ENCODE measurements at regions not wholly inside any gene's neighbourhood (a gene's known extent, or its start where the extent isn't known, plus 50 kb on each side); places are given as distances from the start of the nearest gene placed in this dataset.
"Not testable (repeated sequence)": the region's sequence is repeated elsewhere in the genome, so short reads cannot be mapped to it uniquely, and the experiment has no call there.

DNA sequence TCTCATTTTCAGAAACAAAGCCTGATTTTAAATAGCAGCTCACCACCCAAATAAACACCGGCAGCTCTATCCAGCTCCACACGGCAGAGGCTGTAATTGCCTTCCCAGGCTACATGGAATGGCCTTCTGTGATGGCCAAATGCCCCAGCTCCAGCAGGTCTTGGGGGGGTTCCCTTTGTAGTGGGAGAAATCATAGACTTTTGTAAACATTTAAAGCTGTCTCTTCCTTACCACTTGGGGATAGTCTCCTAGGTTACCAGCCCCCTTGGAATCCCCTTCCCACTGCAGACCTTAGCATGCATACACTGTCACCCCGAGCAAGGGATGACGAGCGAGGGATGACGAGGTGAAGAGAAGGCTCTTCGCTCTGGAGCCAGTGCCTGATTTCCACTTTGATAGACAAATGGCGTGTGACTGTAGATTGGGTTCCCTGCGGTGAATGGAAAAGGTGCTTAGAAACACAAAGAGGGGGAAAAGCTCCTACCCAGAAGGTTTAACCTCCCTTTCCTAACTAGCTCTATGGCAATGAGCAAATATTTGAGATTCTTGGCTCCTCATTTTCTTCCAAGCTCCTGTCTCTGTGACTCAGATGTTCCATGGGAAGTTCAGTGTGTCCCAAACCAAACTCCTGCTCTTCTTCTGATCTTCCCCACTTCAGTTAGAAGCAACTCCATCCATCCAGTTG is 108.0 kb upstream of the CADM1 start:
- Histone ChIP-seq H3K4me1 (ENCODE audit: control insufficient read depth, extremely low read depth, insufficient read depth, low read length) (peaks cover 2% of the 10 kb centered on the region), H3K4me2 (ENCODE audit: extremely low read depth, insufficient read depth, low read length) (no peak overlapping the region), H4K20me1 (ENCODE audit: control insufficient read depth, extremely low read depth, insufficient read depth, low read length) (no peaks in the 10 kb centered on the region), H3K9ac (ENCODE audit: insufficient read depth, low read length) (no peak overlapping the region), H3K9me3 (ENCODE audit: control insufficient read depth, insufficient read depth, low read depth, low read length) (no peaks in the 10 kb centered on the region), H2AFZ (ENCODE audit: low read length) (no peak overlapping the region), H3K27me3 (ENCODE audit: control insufficient read depth, insufficient read depth, low read length) (peaks cover 5% of the 10 kb centered on the region), H3K4me3 (replicated peaks in 1 of 4; ENCODE audit: control extremely low read depth in 1 of 4, insufficient read depth in 1 of 4, low read depth in 3 of 4, low read length in 4 of 4) (no peak overlapping the region), H3K27ac (ENCODE audit: insufficient read depth, low read length) (no peak overlapping the region), H3K79me2 (ENCODE audit: control insufficient read depth, insufficient read depth, low read length) (no peaks in the 10 kb centered on the region), H3K36me3 (ENCODE audit: control insufficient read depth, insufficient read depth, low read length) (no peaks in the 10 kb centered on the region)
- TF ChIP-seq, protein P1, sequence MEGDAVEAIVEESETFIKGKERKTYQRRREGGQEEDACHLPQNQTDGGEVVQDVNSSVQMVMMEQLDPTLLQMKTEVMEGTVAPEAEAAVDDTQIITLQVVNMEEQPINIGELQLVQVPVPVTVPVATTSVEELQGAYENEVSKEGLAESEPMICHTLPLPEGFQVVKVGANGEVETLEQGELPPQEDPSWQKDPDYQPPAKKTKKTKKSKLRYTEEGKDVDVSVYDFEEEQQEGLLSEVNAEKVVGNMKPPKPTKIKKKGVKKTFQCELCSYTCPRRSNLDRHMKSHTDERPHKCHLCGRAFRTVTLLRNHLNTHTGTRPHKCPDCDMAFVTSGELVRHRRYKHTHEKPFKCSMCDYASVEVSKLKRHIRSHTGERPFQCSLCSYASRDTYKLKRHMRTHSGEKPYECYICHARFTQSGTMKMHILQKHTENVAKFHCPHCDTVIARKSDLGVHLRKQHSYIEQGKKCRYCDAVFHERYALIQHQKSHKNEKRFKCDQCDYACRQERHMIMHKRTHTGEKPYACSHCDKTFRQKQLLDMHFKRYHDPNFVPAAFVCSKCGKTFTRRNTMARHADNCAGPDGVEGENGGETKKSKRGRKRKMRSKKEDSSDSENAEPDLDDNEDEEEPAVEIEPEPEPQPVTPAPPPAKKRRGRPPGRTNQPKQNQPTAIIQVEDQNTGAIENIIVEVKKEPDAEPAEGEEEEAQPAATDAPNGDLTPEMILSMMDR (conservative IDR thresholded peaks at IDR 0.05 in 1 of 2, IDR thresholded peaks at IDR 0.05 in 1 of 2; ENCODE audit: low read depth in 1 of 2, low read length in 2 of 2), result no peak
- TF ChIP-seq EZH2 (IDR thresholded peaks at IDR 0.05; ENCODE audit: low read length, missing control alignments), result no peak
- peak; percentile 19 to 83 for DNase-seq (ENCODE audit: low read depth in 2 of 2)

DNA sequence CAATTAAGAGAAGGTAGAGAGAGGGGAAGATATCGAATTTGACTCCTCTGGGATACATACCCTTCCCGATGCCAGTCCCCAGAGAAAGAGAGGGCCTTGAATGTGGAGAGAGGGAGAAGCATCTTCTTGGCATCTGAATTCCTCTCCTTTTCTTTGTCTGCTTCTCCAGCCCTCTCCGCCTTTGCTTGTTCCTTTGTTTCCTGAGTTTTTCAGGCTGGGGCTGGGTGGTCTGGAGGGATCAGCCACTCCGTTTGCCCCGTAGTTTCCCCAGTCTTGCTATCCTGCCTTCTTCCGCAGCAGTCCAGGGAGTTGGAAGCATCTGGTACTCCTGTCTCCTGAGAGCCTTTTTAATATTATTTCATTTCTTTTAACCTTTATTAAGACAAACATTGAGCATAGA is 107.1 kb upstream of the CADM1 start:
- Histone ChIP-seq H3K4me1 (ENCODE audit: control insufficient read depth, extremely low read depth, insufficient read depth, low read length) (peaks cover 2% of the 10 kb centered on the region), H3K27ac (ENCODE audit: insufficient read depth, low read length) (no peak overlapping the region), H3K9ac (ENCODE audit: insufficient read depth, low read length) (no peak overlapping the region), H4K20me1 (ENCODE audit: control insufficient read depth, extremely low read depth, insufficient read depth, low read length) (no peaks in the 10 kb centered on the region), H3K79me2 (ENCODE audit: control insufficient read depth, insufficient read depth, low read length) (no peaks in the 10 kb centered on the region), H3K9me3 (ENCODE audit: control insufficient read depth, insufficient read depth, low read depth, low read length) (no peaks in the 10 kb centered on the region), H3K4me3 (replicated peaks in 1 of 4; ENCODE audit: control extremely low read depth in 1 of 4, insufficient read depth in 1 of 4, low read depth in 3 of 4, low read length in 4 of 4) (no peak overlapping the region), H3K27me3 (ENCODE audit: control insufficient read depth, insufficient read depth, low read length) (peaks cover 7% of the 10 kb centered on the region), H3K4me2 (ENCODE audit: extremely low read depth, insufficient read depth, low read length) (no peak overlapping the region), H2AFZ (ENCODE audit: low read length) (no peak overlapping the region), H3K36me3 (ENCODE audit: control insufficient read depth, insufficient read depth, low read length) (no peaks in the 10 kb centered on the region)
- TF ChIP-seq, protein P1 (conservative IDR thresholded peaks at IDR 0.05 in 1 of 2, IDR thresholded peaks at IDR 0.05 in 1 of 2; ENCODE audit: low read depth in 1 of 2, low read length in 2 of 2), result no peak
- TF ChIP-seq EZH2 (IDR thresholded peaks at IDR 0.05; ENCODE audit: low read length, missing control alignments), result no peak
- DNase-seq (ENCODE audit: low read depth in 2 of 2), result no peak

DNA sequence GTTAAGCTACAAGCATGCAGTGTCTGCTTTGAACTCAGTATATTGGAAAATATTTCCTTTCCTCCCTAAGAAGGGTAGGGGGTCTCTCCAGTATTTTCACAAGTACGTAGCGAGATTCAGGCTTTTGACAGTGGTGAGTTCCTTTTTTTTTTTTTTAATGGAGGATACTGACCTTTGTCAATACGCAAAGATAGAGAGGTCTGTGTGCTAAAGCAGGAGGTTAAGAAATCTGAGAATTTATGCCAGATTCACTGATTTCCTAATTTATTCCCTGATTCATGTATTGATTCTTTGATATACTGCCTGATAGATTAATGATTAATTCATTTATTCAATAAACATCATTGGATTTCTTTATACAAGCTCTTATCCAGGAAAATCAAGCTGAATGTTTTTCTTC is 106.7 kb upstream of the CADM1 start:
- no peak for DNase-seq (ENCODE audit: low read depth in 2 of 2)
- Histone ChIP-seq H4K20me1 (ENCODE audit: control insufficient read depth, extremely low read depth, insufficient read depth, low read length) (no peaks in the 10 kb centered on the region), H3K27me3 (ENCODE audit: control insufficient read depth, insufficient read depth, low read length) (peaks cover 7% of the 10 kb centered on the region), H3K79me2 (ENCODE audit: control insufficient read depth, insufficient read depth, low read length) (no peaks in the 10 kb centered on the region), H3K27ac (ENCODE audit: insufficient read depth, low read length) (no peak overlapping the region), H3K9ac (ENCODE audit: insufficient read depth, low read length) (no peak overlapping the region), H3K4me2 (ENCODE audit: extremely low read depth, insufficient read depth, low read length) (no peak overlapping the region), H3K4me1 (ENCODE audit: control insufficient read depth, extremely low read depth, insufficient read depth, low read length) (peaks cover 2% of the 10 kb centered on the region), H3K9me3 (ENCODE audit: control insufficient read depth, insufficient read depth, low read depth, low read length) (no peaks in the 10 kb centered on the region), H3K36me3 (ENCODE audit: control insufficient read depth, insufficient read depth, low read length) (no peaks in the 10 kb centered on the region), H2AFZ (ENCODE audit: low read length) (no peak overlapping the region), H3K4me3 (replicated peaks in 1 of 4; ENCODE audit: control extremely low read depth in 1 of 4, insufficient read depth in 1 of 4, low read depth in 3 of 4, low read length in 4 of 4) (no peak overlapping the region)
- no peak for TF ChIP-seq EZH2 (IDR thresholded peaks at IDR 0.05; ENCODE audit: low read length, missing control alignments)
- TF ChIP-seq, protein P1 (conservative IDR thresholded peaks at IDR 0.05 in 1 of 2, IDR thresholded peaks at IDR 0.05 in 1 of 2; ENCODE audit: low read depth in 1 of 2, low read length in 2 of 2), result no peak

DNA sequence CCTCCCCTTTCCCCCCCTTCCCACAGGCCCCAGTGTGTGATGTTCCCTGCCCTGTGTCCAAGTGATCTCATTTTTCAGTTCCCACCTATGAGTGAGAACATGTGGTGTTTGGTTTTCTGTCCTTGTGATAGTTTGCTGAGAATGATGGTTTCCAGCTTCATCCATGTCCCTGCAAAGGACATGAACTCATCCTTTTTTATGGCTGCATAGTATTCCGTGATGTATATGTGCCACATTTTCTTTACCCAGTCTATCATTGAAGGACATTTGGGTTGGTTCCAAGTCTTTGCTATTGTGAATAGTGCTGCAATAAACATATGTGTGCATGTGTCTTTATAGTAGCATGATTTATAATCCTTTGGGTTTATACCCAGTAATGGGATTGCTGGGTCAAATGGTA is 106.0 kb upstream of the CADM1 start:
- H3K9ac ChIP-seq (ENCODE audit: insufficient read depth, low read length); H3K27me3 ChIP-seq (ENCODE audit: control insufficient read depth, insufficient read depth, low read length); H3K36me3 ChIP-seq (ENCODE audit: control insufficient read depth, insufficient read depth, low read length); H3K4me2 ChIP-seq (ENCODE audit: extremely low read depth, insufficient read depth, low read length); H4K20me1 ChIP-seq (ENCODE audit: control insufficient read depth, extremely low read depth, insufficient read depth, low read length); H3K27ac ChIP-seq (ENCODE audit: insufficient read depth, low read length); H3K4me1 ChIP-seq (ENCODE audit: control insufficient read depth, extremely low read depth, insufficient read depth, low read length); H3K4me3 ChIP-seq (replicated peaks in 1 of 4; ENCODE audit: control extremely low read depth in 1 of 4, insufficient read depth in 1 of 4, low read depth in 3 of 4, low read length in 4 of 4); H3K9me3 ChIP-seq (ENCODE audit: control insufficient read depth, insufficient read depth, low read depth, low read length); H2AFZ ChIP-seq (ENCODE audit: low read length); DNase-seq (ENCODE audit: low read depth in 2 of 2); H3K79me2 ChIP-seq (ENCODE audit: control insufficient read depth, insufficient read depth, low read length): not testable (repeated sequence)
